Neural progenitor cell (in vitro differentiated cells): ENCODE measurements at regions not wholly inside any gene's neighbourhood (a gene's known extent, or its start where the extent isn't known, plus 50 kb on each side); places are given as distances from the start of the nearest gene placed in this dataset.

Source experiments
- DNase-seq: peaks from one replicate; pipeline ENCODE4 v3.0.0-alpha.2; 2016; ENCODE audit warnings: low spot score
- H2AFZ ChIP-seq: fragments of 200-600 bp; sonication (generic); replicated peaks from 2 replicates; pipeline ENCODE4 v1.6.1; 2016; ENCODE audit warnings: antibody characterized with exemption
- H3F3A ChIP-seq: fragments of 200-600 bp; sonication (generic); 2 replicates; pipeline ENCODE4 v1.6.1; 2016; ENCODE audit warnings: antibody characterized with exemption, low read depth
- H3K27ac ChIP-seq: fragments of 200-600 bp; sonication (generic); 2 replicates; pipeline ENCODE4 v1.5.1; 2016; ENCODE audit warnings: mild to moderate bottlenecking
- H3K27me3 ChIP-seq: fragments of 200-600 bp; sonication (generic); 2 replicates; pipeline ENCODE4 v1.6.1; 2016; ENCODE audit warnings: mild to moderate bottlenecking, moderate library complexity
- H3K36me3 ChIP-seq: fragments of 200-600 bp; sonication (generic); 2 replicates; pipeline ENCODE4 v1.5.1; 2016
- H3K4me1 ChIP-seq: fragments of 200-600 bp; sonication (generic); 2 replicates; pipeline ENCODE4 v1.6.1; 2016; ENCODE audit warnings: mixed run types
- H3K4me2 ChIP-seq: fragments of 200-600 bp; sonication (generic); 2 replicates; pipeline ENCODE4 v1.6.1; 2016
- H3K4me3 ChIP-seq: fragments of 200-600 bp; sonication (generic); 2 replicates; pipeline ENCODE4 v1.5.1; 2016
- H3K79me2 ChIP-seq: fragments of 200-600 bp; sonication (generic); 2 replicates; pipeline ENCODE4 v1.6.1; 2016; ENCODE audit warnings: low read depth
- H3K9ac ChIP-seq: fragments of 200-600 bp; sonication (generic); 2 replicates; pipeline ENCODE4 v1.6.1; 2016
- H3K9me3 ChIP-seq: fragments of 200-600 bp; sonication (generic); 2 replicates; pipeline ENCODE4 v1.5.1; 2016; ENCODE audit warnings: low read depth
- H4K20me1 ChIP-seq: fragments of 200-600 bp; sonication (generic); 2 replicates; pipeline ENCODE4 v1.6.1; 2016; ENCODE audit warnings: low read depth
- H3K27ac Mint-ChIP-seq: 3 replicates; pipeline ENCODE4 v1.8.0; 2021; ENCODE audit warnings: mixed read lengths
- H3K27me3 Mint-ChIP-seq: 2 replicates; pipeline ENCODE4 v1.8.0; 2022; ENCODE audit warnings: low read depth, mild to moderate bottlenecking, inconsistent platforms, moderate library complexity, mixed read lengths; ENCODE audit not compliant: insufficient read depth
- H3K36me3 Mint-ChIP-seq: 3 replicates; pipeline ENCODE4 v1.8.0; 2021; ENCODE audit warnings: mixed read lengths
- H3K4me1 Mint-ChIP-seq: 3 replicates; pipeline ENCODE4 v1.8.0; 2021; ENCODE audit warnings: mixed read lengths
- H3K4me3 Mint-ChIP-seq: 3 replicates; pipeline ENCODE4 v1.8.0; 2021; ENCODE audit warnings: mild to moderate bottlenecking, moderate library complexity, mixed read lengths
- H3K9me3 Mint-ChIP-seq: 3 replicates; pipeline ENCODE4 v1.8.0; 2020; ENCODE audit warnings: mixed read lengths
- EZH2 ChIP-seq: fragments of 200-600 bp; sonication (generic); IDR thresholded peaks from 2 replicates; pipeline ENCODE4 v1.6.1; 2017; ENCODE audit warnings: antibody characterized with exemption, mild to moderate bottlenecking, moderate library complexity
- EZH2phosphoT487 ChIP-seq: fragments of 200-600 bp; sonication (generic); IDR thresholded peaks from 2 replicates; pipeline ENCODE4 v1.6.1; 2017; ENCODE audit warnings: antibody characterized with exemption
- TF ChIP-seq, protein P1 (sequence below): fragments of 200-600 bp; sonication (generic); IDR thresholded peaks from 2 replicates; pipeline ENCODE4 v1.5.1; 2017; ENCODE audit warnings: antibody characterized with exemption, mild to moderate bottlenecking

DNA sequence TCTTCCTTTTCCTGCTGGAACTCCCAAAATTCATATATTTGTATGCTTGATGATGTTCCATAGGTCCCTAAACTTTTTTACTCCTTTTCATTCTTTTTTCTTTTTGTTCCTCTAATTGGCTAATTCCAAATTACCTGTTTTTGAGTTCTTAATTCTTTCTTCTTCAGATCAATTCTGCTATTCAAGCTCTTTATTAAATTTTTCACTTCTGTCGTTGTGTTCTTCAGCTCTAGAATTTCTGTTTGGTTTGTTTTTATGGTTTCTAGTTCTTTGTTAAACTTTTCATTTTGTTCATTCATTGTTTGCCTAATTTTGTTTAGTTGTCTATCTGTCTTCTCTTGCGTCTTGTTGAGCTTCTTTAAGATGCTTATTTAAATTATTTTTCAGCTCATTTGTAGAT, 154.8 kb downstream of the TPH2 start:
- Mint-ChIP-seq H3K9me3 (peaks cover 12% of the 10 kb centered on the region), H3K4me1 (no peaks in the 10 kb centered on the region), H3K27ac (no peak overlapping the region), H3K4me3 (no peak overlapping the region), H3K27me3 (no peaks in the 10 kb centered on the region), H3K36me3 (no peaks in the 10 kb centered on the region)
- no peak overlapping the region for H3K4me2 ChIP-seq
- H3K4me1 ChIP-seq = no peaks in the 10 kb centered on the region
- H4K20me1 ChIP-seq = no peaks in the 10 kb centered on the region
- H3K36me3 ChIP-seq = no peaks in the 10 kb centered on the region
- no peak for DNase-seq
- no peaks in the 10 kb centered on the region for H3K9me3 ChIP-seq
- H3K27ac ChIP-seq = no peak overlapping the region
- no peak overlapping the region for H3K9ac ChIP-seq
- no peaks in the 10 kb centered on the region for H3K27me3 ChIP-seq
- no peaks in the 10 kb centered on the region for H3F3A ChIP-seq
- no peaks in the 10 kb centered on the region for H3K79me2 ChIP-seq
- TF ChIP-seq EZH2 = no peak
- TF ChIP-seq EZH2phosphoT487 = no peak
- TF ChIP-seq, protein P1, sequence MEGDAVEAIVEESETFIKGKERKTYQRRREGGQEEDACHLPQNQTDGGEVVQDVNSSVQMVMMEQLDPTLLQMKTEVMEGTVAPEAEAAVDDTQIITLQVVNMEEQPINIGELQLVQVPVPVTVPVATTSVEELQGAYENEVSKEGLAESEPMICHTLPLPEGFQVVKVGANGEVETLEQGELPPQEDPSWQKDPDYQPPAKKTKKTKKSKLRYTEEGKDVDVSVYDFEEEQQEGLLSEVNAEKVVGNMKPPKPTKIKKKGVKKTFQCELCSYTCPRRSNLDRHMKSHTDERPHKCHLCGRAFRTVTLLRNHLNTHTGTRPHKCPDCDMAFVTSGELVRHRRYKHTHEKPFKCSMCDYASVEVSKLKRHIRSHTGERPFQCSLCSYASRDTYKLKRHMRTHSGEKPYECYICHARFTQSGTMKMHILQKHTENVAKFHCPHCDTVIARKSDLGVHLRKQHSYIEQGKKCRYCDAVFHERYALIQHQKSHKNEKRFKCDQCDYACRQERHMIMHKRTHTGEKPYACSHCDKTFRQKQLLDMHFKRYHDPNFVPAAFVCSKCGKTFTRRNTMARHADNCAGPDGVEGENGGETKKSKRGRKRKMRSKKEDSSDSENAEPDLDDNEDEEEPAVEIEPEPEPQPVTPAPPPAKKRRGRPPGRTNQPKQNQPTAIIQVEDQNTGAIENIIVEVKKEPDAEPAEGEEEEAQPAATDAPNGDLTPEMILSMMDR = no peak
- H3K4me3 ChIP-seq = no peak overlapping the region
- no peak overlapping the region for H2AFZ ChIP-seq

DNA sequence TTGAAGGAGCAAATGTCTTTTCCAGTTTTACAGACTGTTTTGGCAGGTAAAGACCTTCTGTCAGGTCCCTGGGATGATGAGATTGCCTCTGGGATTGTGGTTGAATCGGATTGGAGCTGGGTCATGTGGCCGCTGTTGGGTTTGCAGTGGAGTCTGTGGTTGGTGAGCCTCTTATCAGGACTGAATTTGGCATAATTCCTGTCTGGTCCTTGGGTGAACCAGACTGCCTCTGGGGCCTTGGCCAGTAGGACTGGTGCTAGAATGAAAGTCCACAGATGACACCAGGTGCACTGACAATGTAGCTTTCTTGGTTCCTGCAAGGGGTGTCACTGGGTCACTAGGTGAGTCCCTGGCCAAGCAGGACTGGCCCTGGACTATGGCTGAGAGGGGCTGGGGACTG, 155.3 kb downstream of the TPH2 start:
- Mint-ChIP-seq H3K36me3 (no peaks in the 10 kb centered on the region), H3K4me1 (no peaks in the 10 kb centered on the region), H3K27ac (no peak overlapping the region), H3K9me3 (peaks cover 12% of the 10 kb centered on the region), H3K27me3 (no peaks in the 10 kb centered on the region), H3K4me3 (no peak overlapping the region)
- Histone ChIP-seq H3K4me2 (no peak overlapping the region), H3K9ac (no peak overlapping the region), H3K4me1 (no peaks in the 10 kb centered on the region), H4K20me1 (no peaks in the 10 kb centered on the region), H3K9me3 (no peaks in the 10 kb centered on the region), H3K27me3 (no peaks in the 10 kb centered on the region), H3K4me3 (no peak overlapping the region), H3K27ac (no peak overlapping the region), H3F3A (no peaks in the 10 kb centered on the region), H3K79me2 (no peaks in the 10 kb centered on the region), H3K36me3 (no peaks in the 10 kb centered on the region), H2AFZ (no peak overlapping the region)
- no peak for DNase-seq
- TF ChIP-seq EZH2phosphoT487 = no peak
- TF ChIP-seq, protein P1 = no peak
- TF ChIP-seq EZH2 = no peak

DNA sequence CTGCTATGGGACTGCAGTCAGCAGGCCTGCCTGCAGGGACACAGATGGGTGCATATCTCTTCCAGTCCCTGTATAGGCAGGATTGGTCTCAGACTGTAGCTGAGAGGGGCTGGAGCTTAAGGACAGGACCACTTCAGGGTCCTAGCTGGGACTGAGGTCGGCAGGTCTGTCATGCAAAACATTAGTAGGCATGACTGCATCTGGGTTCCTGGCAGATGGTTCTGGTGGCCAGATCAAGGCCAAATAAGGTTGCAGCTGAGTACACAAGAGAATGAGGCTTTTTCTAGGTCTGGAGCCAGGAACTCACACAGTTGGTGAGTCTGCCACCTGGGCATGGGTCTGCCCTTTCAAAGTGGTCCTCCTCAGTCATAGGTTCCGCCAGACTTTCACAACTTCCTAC, 155.8 kb downstream of the TPH2 start:
- H3K27ac Mint-ChIP-seq = no peak overlapping the region

More for the DNA sequence above, 155.8 kb downstream of the TPH2 start:
- no peak overlapping the region for H2AFZ ChIP-seq
- H3K27ac ChIP-seq = no peak overlapping the region
- H3K36me3 ChIP-seq = no peaks in the 10 kb centered on the region
- no peaks in the 10 kb centered on the region for H3F3A ChIP-seq
- no peak overlapping the region for H3K4me3 Mint-ChIP-seq
- no peaks in the 10 kb centered on the region for H3K9me3 ChIP-seq
- H3K4me1 Mint-ChIP-seq = no peaks in the 10 kb centered on the region
- no peaks in the 10 kb centered on the region for H3K36me3 Mint-ChIP-seq
- no peaks in the 10 kb centered on the region for H4K20me1 ChIP-seq
- H3K9me3 Mint-ChIP-seq = peaks cover 12% of the 10 kb centered on the region
- no peak overlapping the region for H3K4me3 ChIP-seq
- H3K4me1 ChIP-seq = no peaks in the 10 kb centered on the region
- no peak for TF ChIP-seq EZH2
- no peak for TF ChIP-seq EZH2phosphoT487
- TF ChIP-seq, protein P1 = no peak
- H3K4me2 ChIP-seq = no peak overlapping the region
- H3K79me2 ChIP-seq = no peaks in the 10 kb centered on the region
- no peak overlapping the region for H3K9ac ChIP-seq
- DNase-seq = no peak
- H3K27me3 Mint-ChIP-seq = no peaks in the 10 kb centered on the region
- no peaks in the 10 kb centered on the region for H3K27me3 ChIP-seq
